HCT116 (cell line): ENCODE measurements at regions not wholly inside any gene's neighbourhood (a gene's known extent, or its start where the extent isn't known, plus 50 kb on each side); places are given as distances from the start of the nearest gene placed in this dataset.

Experiments
- ATAC-seq: fragments of 200-7000 bp; cut with Tn5 transposase; 2 replicates; pipeline ENCODE4 v1.9.1; 2020; ENCODE audit warnings: mild to moderate bottlenecking, moderate library complexity
- BruUV-seq: library from RNA; stranded (reverse); fragments of 400-500 nt; replicated peaks from 2 replicates; lab custom pipeline; 2021; lab: Mats Ljungman, UMichigan
- CTCF ChIA-PET: fragments of 300-600 bp; sonication (Branson Sonifier 250); formaldehyde crosslinking; loops from one replicate; lab custom pipeline; 2021; ENCODE audit warnings: antibody characterized with exemption; lab: Charles Lee
- POLR2A ChIA-PET: fragments of 300-600, 350-600 bp; sonication (Branson Sonifier 250); formaldehyde crosslinking; loops from one replicate; lab custom pipeline; 2021; ENCODE audit warnings: antibody characterized with exemption; lab: Charles Lee
- RAD21 ChIA-PET, 2 experiments: fragments of 300-600 bp; sonication (Branson Sonifier 250); formaldehyde crosslinking; loops; one replicate each; lab custom pipeline; 2023; ENCODE audit warnings: low total read pairs in 2 of 2; ENCODE audit not compliant: uncharacterized antibody in 2 of 2, unreplicated experiment in 2 of 2, low non-redundant PET in 1 of 2; lab: Charles Lee
- DNase-seq: peaks from one replicate; pipeline ENCODE4 v3.0.0-alpha.2; 2010; ENCODE audit warnings: low read depth, low spot score
- H2AFZ ChIP-seq: fragments of 200-600 bp; shearing (Covaris generic), sonication (generic); 2 replicates; pipeline ENCODE4 v1.6.1; 2017; ENCODE audit warnings: low read depth, mixed run types, mixed read lengths, antibody characterized with exemption, low read length; ENCODE audit not compliant: poor library complexity, severe bottlenecking
- H3K27ac ChIP-seq: 2 replicates; pipeline ENCODE4 v1.5.1; 2012; ENCODE audit warnings: low read depth, low read length
- H3K27me3 ChIP-seq: fragments of 200-600 bp; sonication (generic); 2 replicates; pipeline ENCODE4 v1.6.1; 2016; ENCODE audit warnings: mixed run types, low read length, mixed read lengths; ENCODE audit not compliant: insufficient read depth
- H3K36me3 ChIP-seq, 2 experiments: fragments of 200-500 bp in 1 of 2; fragments of 200-600 bp in 1 of 2; sonication (Bioruptor generic) in 1 of 2; sonication (generic) in 1 of 2; 2 replicates each; pipeline versions ENCODE4 v1.5.1 to v1.6.1; 2014 to 2016; ENCODE audit warnings: low read length in 2 of 2, inconsistent platforms in 1 of 2, mixed read lengths in 1 of 2, mixed run types in 1 of 2; ENCODE audit not compliant: insufficient read depth in 2 of 2, control insufficient read depth in 1 of 2
- H3K4me1 ChIP-seq, 2 experiments: fragments of 200-600 bp in 1 of 2; sonication (generic) in 1 of 2; 2 replicates each; pipeline versions ENCODE4 v1.5.1 to v1.6.1; 2012 to 2017; ENCODE audit warnings: low read length in 2 of 2, inconsistent platforms in 1 of 2, mild to moderate bottlenecking in 1 of 2, mixed read lengths in 1 of 2, mixed run types in 1 of 2, moderate library complexity in 1 of 2; ENCODE audit not compliant: insufficient read depth in 2 of 2, control insufficient read depth in 1 of 2
- H3K4me2 ChIP-seq: fragments of 200-600 bp; sonication (generic); 2 replicates; pipeline ENCODE4 v1.6.1; 2017; ENCODE audit warnings: mixed run types, low read length, mixed read lengths
- H3K4me3 ChIP-seq, 2 experiments: fragments of 200-600 bp in 1 of 2; sonication (generic) in 1 of 2; replicated peaks in 1 of 2; 2 replicates each; pipeline ENCODE4 v1.5.1; 2011 to 2016; ENCODE audit warnings: low read length in 2 of 2, control low read depth in 1 of 2, low read depth in 1 of 2, mild to moderate bottlenecking in 1 of 2, mixed read lengths in 1 of 2, mixed run types in 1 of 2
- H3K79me2 ChIP-seq: fragments of 200-600 bp; sonication (generic); 2 replicates; pipeline ENCODE4 v1.6.1; 2017; ENCODE audit warnings: mild to moderate bottlenecking, mixed run types, low read length, moderate library complexity, mixed read lengths; ENCODE audit not compliant: insufficient read depth
- H3K9ac ChIP-seq: fragments of 200-600 bp; sonication (generic); 2 replicates; pipeline ENCODE4 v1.6.1; 2016; ENCODE audit warnings: low read length, mixed read lengths
- H3K9me2 ChIP-seq: fragments of 200-600 bp; sonication (generic), shearing (Covaris generic); 2 replicates; pipeline ENCODE4 v1.6.1; 2017; ENCODE audit warnings: mixed run types, mild to moderate bottlenecking, moderate library complexity; ENCODE audit not compliant: insufficient read depth
- H3K9me3 ChIP-seq, 2 experiments: fragments of 200-500 bp in 1 of 2; fragments of 200-600 bp in 1 of 2; sonication (Bioruptor generic) in 1 of 2; sonication (generic) in 1 of 2; 2 replicates each; pipeline ENCODE4 v1.6.1; 2014 to 2017; ENCODE audit warnings: low read length in 2 of 2, mixed read lengths in 2 of 2, inconsistent platforms in 1 of 2, low read depth in 1 of 2, mild to moderate bottlenecking in 1 of 2, mixed run types in 1 of 2, moderate library complexity in 1 of 2; ENCODE audit not compliant: control insufficient read depth in 1 of 2, insufficient read depth in 1 of 2
- H4K20me1 ChIP-seq: fragments of 200-600 bp; sonication (generic), shearing (Covaris generic); 2 replicates; pipeline ENCODE4 v1.6.1; 2017; ENCODE audit warnings: mixed run types, mild to moderate bottlenecking, moderate library complexity; ENCODE audit not compliant: insufficient read depth
- CEBPB ChIP-seq: IDR thresholded peaks from 2 replicates; pipeline ENCODE4 v1.6.1; 2012; ENCODE audit warnings: low read depth
- ELF1 ChIP-seq: IDR thresholded peaks from 2 replicates; pipeline ENCODE4 v1.6.1; 2012; ENCODE audit warnings: low read depth, borderline replicate concordance
- EZH2 ChIP-seq: fragments of 200-600 bp; sonication (generic); IDR thresholded peaks from 2 replicates; pipeline ENCODE4 v1.6.1; 2017; ENCODE audit warnings: antibody characterized with exemption, mixed run types
- EZH2phosphoT487 ChIP-seq: fragments of 200-600 bp; IDR thresholded peaks from 2 replicates; pipeline ENCODE4 v1.6.1; 2018; ENCODE audit warnings: antibody characterized with exemption, borderline replicate concordance
- POLR2A ChIP-seq: IDR thresholded peaks from 2 replicates; pipeline ENCODE4 v1.7.0; 2011; ENCODE audit warnings: borderline replicate concordance; ENCODE audit not compliant: insufficient read depth, insufficient read length; ENCODE audit errors: extremely low read depth
- SP1 ChIP-seq: IDR thresholded peaks from 2 replicates; pipeline ENCODE4 v1.6.1; 2012; ENCODE audit warnings: low read depth
- TCF7L2 ChIP-seq: IDR thresholded peaks from 2 replicates; pipeline ENCODE4 v1.7.0; 2011; ENCODE audit warnings: borderline replicate concordance, inconsistent platforms; ENCODE audit not compliant: insufficient read depth, insufficient read length; ENCODE audit errors: extremely low read depth
- ZNF274 ChIP-seq: fragments of 200-500 bp; sonication (Bioruptor generic); IDR thresholded peaks from 2 replicates; pipeline ENCODE4 v1.6.1; 2014; ENCODE audit warnings: mild to moderate bottlenecking, low read depth, low read length, inconsistent platforms
- intact Hi-C: fragments of 100-400 bp; cut with micrococcal nuclease; formaldehyde crosslinking; loops from 2 replicates; pipeline ENCODE4 v1.10.0; 2022
- TF ChIP-seq, protein P1 (sequence below): IDR thresholded peaks from 2 replicates; pipeline ENCODE4 v1.6.1; 2012
- TF ChIP-seq, protein P2 (sequence below): IDR thresholded peaks from 2 replicates; pipeline ENCODE4 v1.6.1; 2012

DNA sequence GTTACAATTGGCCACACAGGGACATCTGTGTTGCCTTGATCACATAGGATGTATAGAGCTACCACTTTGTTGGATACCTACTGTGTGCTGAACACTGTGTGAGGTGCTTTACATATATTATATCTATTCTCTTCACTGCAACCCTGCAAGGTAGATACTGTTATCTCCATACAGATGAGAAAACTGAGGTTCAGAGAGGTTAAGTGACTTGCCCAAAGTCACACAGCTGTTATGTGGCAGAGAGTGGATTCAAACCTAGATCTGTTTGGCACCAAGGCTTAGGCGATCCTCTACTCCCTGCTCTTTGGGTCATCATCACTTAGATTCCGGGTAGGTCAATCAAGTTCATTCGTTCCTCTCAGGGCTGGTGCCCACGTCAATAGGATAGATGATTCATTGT is 260.5 kb upstream of the IRX3 start:
- Histone ChIP-seq H3K27me3 (peaks cover 38% of the 10 kb centered on the region), H3K4me1 (no peaks in the 10 kb centered on the region), H4K20me1 (no peaks in the 10 kb centered on the region), H3K79me2 (no peaks in the 10 kb centered on the region), H3K4me2 (no peak overlapping the region), H3K27ac (no peak overlapping the region), H3K9me3 (no peaks in the 10 kb centered on the region), H3K4me3 (no peak overlapping the region), H3K36me3 (no peaks in the 10 kb centered on the region), H3K9me2 (no peaks in the 10 kb centered on the region), H2AFZ (no peak overlapping the region), H3K9ac (no peak overlapping the region)
- ATAC-seq (no peak), DNase-seq (no peak)
- TF ChIP-seq ELF1: no peak
- no peak for TF ChIP-seq CEBPB
- no peak for TF ChIP-seq SP1
- TF ChIP-seq EZH2phosphoT487: no peak
- TF ChIP-seq ZNF274: no peak
- TF ChIP-seq POLR2A: no peak
- TF ChIP-seq, protein P1, sequence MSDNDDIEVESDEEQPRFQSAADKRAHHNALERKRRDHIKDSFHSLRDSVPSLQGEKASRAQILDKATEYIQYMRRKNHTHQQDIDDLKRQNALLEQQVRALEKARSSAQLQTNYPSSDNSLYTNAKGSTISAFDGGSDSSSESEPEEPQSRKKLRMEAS: no peak
- no TSS peak for BruUV-seq
- ChIA-PET POLR2A (no interaction called here), RAD21 (no interaction called here), CTCF (no interaction called here)
- intact Hi-C loops: no loop called here

DNA sequence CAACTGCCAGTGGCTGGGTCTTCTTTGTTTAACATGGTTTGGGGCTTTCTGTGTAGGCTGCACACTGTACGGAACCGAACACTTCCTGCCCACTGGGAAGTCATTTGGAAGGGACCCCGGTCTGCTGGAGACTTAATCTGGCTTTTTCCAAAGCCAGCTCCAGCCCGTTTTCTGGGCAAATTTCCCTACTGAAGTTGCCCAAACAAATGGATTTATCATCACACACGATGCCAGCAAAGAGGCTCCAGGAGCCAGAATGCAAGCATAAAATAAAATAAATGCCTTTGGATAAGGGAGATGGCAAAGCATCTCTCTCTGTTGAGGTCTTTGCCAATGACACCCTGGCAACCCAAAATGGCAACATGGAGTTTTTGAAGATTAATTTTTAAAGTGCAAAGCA is 259.9 kb upstream of the IRX3 start:
- Histone ChIP-seq H3K4me1 (no peaks in the 10 kb centered on the region), H3K9me2 (no peaks in the 10 kb centered on the region), H2AFZ (no peak overlapping the region), H3K9ac (no peak overlapping the region), H3K79me2 (no peaks in the 10 kb centered on the region), H4K20me1 (no peaks in the 10 kb centered on the region), H3K4me2 (no peak overlapping the region), H3K27me3 (peaks cover 42% of the 10 kb centered on the region), H3K9me3 (no peaks in the 10 kb centered on the region), H3K27ac (no peak overlapping the region), H3K36me3 (no peaks in the 10 kb centered on the region), H3K4me3 (no peak overlapping the region)
- POLR2A ChIA-PET: no interaction called here
- no TSS peak for BruUV-seq
- RAD21 ChIA-PET: no interaction called here
- CTCF ChIA-PET: no interaction called here
- ATAC-seq (no peak), DNase-seq (no peak)
- TF ChIP-seq, protein P2, sequence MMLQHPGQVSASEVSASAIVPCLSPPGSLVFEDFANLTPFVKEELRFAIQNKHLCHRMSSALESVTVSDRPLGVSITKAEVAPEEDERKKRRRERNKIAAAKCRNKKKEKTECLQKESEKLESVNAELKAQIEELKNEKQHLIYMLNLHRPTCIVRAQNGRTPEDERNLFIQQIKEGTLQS: no peak
- no peak for TF ChIP-seq TCF7L2
- TF ChIP-seq EZH2: no peak
- intact Hi-C loops: no loop called here
